PC-3 (cell line): ENCODE measurements at regions not wholly inside any gene's neighbourhood (a gene's known extent, or its start where the extent isn't known, plus 50 kb on each side); places are given as distances from the start of the nearest gene placed in this dataset.

Source experiments
- ATAC-seq: fragments of 200-7000 bp; cut with Tn5 transposase; 2 replicates; pipeline ENCODE4 v1.9.1; 2020; ENCODE audit warnings: mild to moderate bottlenecking, moderate library complexity
- BruUV-seq: library from RNA; stranded (reverse); fragments of 400-500 nt; replicated peaks from 2 replicates; lab custom pipeline; 2021; lab: Mats Ljungman, UMichigan
- CTCF ChIA-PET: fragments of 300-600 bp; sonication (Branson Sonifier 250); formaldehyde crosslinking; loops from one replicate; lab custom pipeline; 2022; ENCODE audit warnings: antibody characterized with exemption; lab: Charles Lee
- POLR2A ChIA-PET: fragments of 300-600 bp; sonication (Branson Sonifier 250); formaldehyde crosslinking; loops from one replicate; lab custom pipeline; 2022; ENCODE audit warnings: antibody characterized with exemption; ENCODE audit not compliant: unreplicated experiment; lab: Charles Lee
- DNase-seq: peaks from one replicate; pipeline ENCODE4 v3.0.0-alpha.2; 2015
- H2AFZ ChIP-seq: fragments of 300-600 bp; sonication (generic); 2 replicates; pipeline ENCODE4 v1.6.0; 2016; ENCODE audit warnings: antibody characterized with exemption, low read length
- H3F3A ChIP-seq: fragments of 300-600 bp; sonication (generic); one replicate; pipeline ENCODE4 v1.6.0; 2017; ENCODE audit warnings: antibody characterized with exemption, low read length, control low read depth, mild to moderate bottlenecking; ENCODE audit not compliant: unreplicated experiment
- H3K27ac ChIP-seq: fragments of 300-600 bp; sonication (generic); 2 replicates; pipeline ENCODE4 v1.5.1; 2016; ENCODE audit warnings: mild to moderate bottlenecking, low read length
- H3K27me3 ChIP-seq: fragments of 300-600 bp; sonication (generic); 2 replicates; pipeline ENCODE4 v1.6.1; 2016; ENCODE audit warnings: low read length, mixed read lengths
- H3K36me3 ChIP-seq: fragments of 300-600 bp; sonication (generic); 2 replicates; pipeline ENCODE4 v1.6.1; 2016; ENCODE audit warnings: low read depth, mixed run types, low read length, mixed read lengths
- H3K4me1 ChIP-seq: fragments of 300-600 bp; sonication (generic); 2 replicates; pipeline ENCODE4 v1.5.1; 2016; ENCODE audit warnings: low read length; ENCODE audit not compliant: insufficient read depth
- H3K4me2 ChIP-seq: fragments of 300-600 bp; sonication (generic); 2 replicates; pipeline ENCODE4 v1.6.0; 2016; ENCODE audit warnings: low read length
- H3K4me3 ChIP-seq: fragments of 300-600 bp; sonication (generic); 2 replicates; pipeline ENCODE4 v1.5.1; 2016; ENCODE audit warnings: mild to moderate bottlenecking, low read length, mixed read lengths
- H3K79me2 ChIP-seq: fragments of 300-600 bp; sonication (generic); 2 replicates; pipeline ENCODE4 v1.6.1; 2017; ENCODE audit warnings: low read length, mixed read lengths
- H3K9ac ChIP-seq: fragments of 300-600 bp; sonication (generic); 2 replicates; pipeline ENCODE4 v1.6.0; 2016; ENCODE audit warnings: mild to moderate bottlenecking, low read length
- H3K9me2 ChIP-seq: fragments of 300-600 bp; sonication (generic); replicated peaks from 2 replicates; pipeline ENCODE4 v1.6.1; 2016; ENCODE audit warnings: mixed run types, low read length, mixed read lengths
- H3K9me3 ChIP-seq: fragments of 300-600 bp; sonication (generic); 2 replicates; pipeline ENCODE4 v1.6.1; 2016; ENCODE audit warnings: low read length, mixed read lengths
- H4K20me1 ChIP-seq: fragments of 300-600 bp; sonication (generic); 2 replicates; pipeline ENCODE4 v1.6.1; 2016; ENCODE audit warnings: low read length, mixed read lengths
- CTCF ChIP-seq: fragments of 300-600 bp; sonication (generic); conservative IDR thresholded peaks from 2 replicates; pipeline ENCODE4 v1.5.1; 2017; ENCODE audit warnings: antibody characterized with exemption, low read depth, mild to moderate bottlenecking, low read length
- EZH2 ChIP-seq: fragments of 300-600 bp; sonication (generic); IDR thresholded peaks from one replicate; pipeline ENCODE4 v1.6.1; 2017; ENCODE audit warnings: antibody characterized with exemption, mild to moderate bottlenecking, low read length; ENCODE audit not compliant: unreplicated experiment
- EZH2phosphoT487 ChIP-seq: fragments of 300-600 bp; sonication (generic); IDR thresholded peaks from 2 replicates; pipeline ENCODE4 v1.6.1; 2018; ENCODE audit warnings: mild to moderate bottlenecking, antibody characterized with exemption, low read length, borderline replicate concordance
- intact Hi-C: fragments of 100-400 bp; cut with micrococcal nuclease; formaldehyde crosslinking; loops from 2 replicates; pipeline ENCODE4 v1.9.0; 2023

- H3K9me3 ChIP-seq = no peaks in the 10 kb centered on the region
- TF ChIP-seq CTCF (no peak), EZH2phosphoT487 (no peak), EZH2 (no peak)
- CTCF ChIA-PET = no interaction called here
- H3K79me2 ChIP-seq = no peaks in the 10 kb centered on the region
- H2AFZ ChIP-seq = no peak overlapping the region
- ATAC-seq = no peak
- H3K27ac ChIP-seq = no peak overlapping the region
- intact Hi-C loops = no loop called here
- no peak for DNase-seq
- no peaks in the 10 kb centered on the region for H3K9me2 ChIP-seq
- no peak overlapping the region for H3K9ac ChIP-seq
- H3K4me3 ChIP-seq = no peak overlapping the region
- BruUV-seq = no TSS peak
- no peaks in the 10 kb centered on the region for H4K20me1 ChIP-seq
- H3K36me3 ChIP-seq = no peaks in the 10 kb centered on the region
- 0 out of 2 replicates have a peak, but pooled peaks cover 4% of the 10 kb centered on the region for H3K27me3 ChIP-seq
- POLR2A ChIA-PET = no interaction called here
- no peaks in the 10 kb centered on the region for H3K4me1 ChIP-seq
- H3K4me2 ChIP-seq = no peak overlapping the region
- H3F3A ChIP-seq = no peaks in the 10 kb centered on the region
Observed at GRCh38 chr6:50361641-50362331, 312.1 kb upstream of the DEFB112 start.

GRCh38 chr6:50362706-50363105, 313.0 kb upstream of the DEFB112 start:
- no peak overlapping the region for H3K27ac ChIP-seq

More at GRCh38 chr6:50362706-50363105, 313.0 kb upstream of the DEFB112 start:
- no peak for DNase-seq
- no peak overlapping the region for H2AFZ ChIP-seq
- no peaks in the 10 kb centered on the region for H3K9me3 ChIP-seq
- H3K79me2 ChIP-seq = no peaks in the 10 kb centered on the region
- no peaks in the 10 kb centered on the region for H3K9me2 ChIP-seq
- no peak overlapping the region for H3K4me3 ChIP-seq
- H4K20me1 ChIP-seq = no peaks in the 10 kb centered on the region
- ATAC-seq = no peak
- H3K4me1 ChIP-seq = no peaks in the 10 kb centered on the region
- H3K4me2 ChIP-seq = no peak overlapping the region
- H3K27me3 ChIP-seq = 0 out of 2 replicates have a peak, but pooled peaks cover 4% of the 10 kb centered on the region
- no peaks in the 10 kb centered on the region for H3K36me3 ChIP-seq
- ChIA-PET CTCF (no interaction called here), POLR2A (no interaction called here)
- intact Hi-C loops = no loop called here
- no peak overlapping the region for H3K9ac ChIP-seq
- BruUV-seq = no TSS peak
- TF ChIP-seq EZH2phosphoT487 (no peak), CTCF (no peak), EZH2 (no peak)
- no peaks in the 10 kb centered on the region for H3F3A ChIP-seq
